HG03565 (cell line): ENCODE measurements at regions not wholly inside any gene's neighbourhood (a gene's known extent, or its start where the extent isn't known, plus 50 kb on each side); places are given as distances from the start of the nearest gene placed in this dataset.

Experiments used
- ATAC-seq: cut with Tn5 transposase; IDR thresholded peaks from one replicate; pipeline ENCODE4 v1.9.1; 2021; ENCODE audit warnings: mild to moderate bottlenecking, moderate library complexity; ENCODE audit not compliant: unreplicated experiment

DNA sequence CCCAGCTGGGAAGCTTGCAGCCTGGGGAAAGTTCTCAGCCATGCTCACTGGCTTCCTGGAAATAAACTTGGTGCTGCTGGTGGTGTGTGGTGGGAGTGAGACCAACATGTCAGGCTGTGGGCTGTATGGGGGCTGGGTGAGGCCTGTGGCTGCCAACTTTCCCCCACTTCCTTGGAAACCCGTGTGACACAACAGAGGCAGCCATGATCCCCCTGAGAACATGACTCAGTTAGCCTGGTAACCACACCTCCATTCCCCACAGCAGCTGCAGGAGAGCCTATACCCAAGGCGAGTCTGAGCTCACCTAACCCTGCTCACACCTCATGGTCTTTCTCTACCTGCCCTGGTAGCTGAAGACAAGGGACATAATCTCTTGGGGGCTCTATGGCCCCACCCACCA, 72.7 kb upstream of the RGMB start:
- no peak for ATAC-seq

DNA sequence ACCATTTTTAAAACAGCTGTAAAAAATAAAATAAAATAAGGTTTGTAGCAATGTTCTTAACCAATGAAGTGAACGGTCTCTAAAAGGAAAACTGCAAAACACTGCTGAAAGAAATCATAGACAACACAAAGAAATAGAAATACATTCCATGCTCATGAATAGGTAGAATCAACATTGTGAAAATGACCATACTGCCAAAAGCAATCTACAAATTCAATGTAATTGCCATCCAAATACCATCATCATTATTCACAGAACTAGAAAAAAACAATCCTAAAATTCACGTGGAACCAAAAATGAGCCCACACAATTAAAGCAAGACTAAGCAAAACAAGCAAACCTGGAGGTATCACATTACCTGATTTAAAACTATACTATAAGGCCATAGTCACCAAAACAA, 67.6 kb upstream of the RGMB start:
- no peak for ATAC-seq

DNA sequence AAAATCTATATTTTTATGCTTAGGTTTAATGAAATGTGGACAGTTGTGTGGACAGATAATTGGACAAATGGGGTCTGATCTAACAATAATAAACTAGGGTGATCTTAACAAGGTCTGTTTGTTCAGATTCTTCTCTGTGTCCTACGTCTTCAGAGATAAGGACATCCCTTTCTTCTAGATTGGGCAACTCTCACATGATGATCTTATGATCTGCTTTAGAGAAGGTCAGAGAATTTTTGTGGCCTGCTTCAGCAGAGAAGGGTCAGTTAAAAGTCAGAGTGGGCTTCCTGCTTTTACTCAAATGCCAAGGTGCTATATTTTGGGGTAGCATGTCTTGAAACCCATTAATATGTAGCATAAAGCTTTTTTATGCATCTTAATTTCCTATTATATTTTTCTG, 63.8 kb upstream of the RGMB start:
- no peak for ATAC-seq

DNA sequence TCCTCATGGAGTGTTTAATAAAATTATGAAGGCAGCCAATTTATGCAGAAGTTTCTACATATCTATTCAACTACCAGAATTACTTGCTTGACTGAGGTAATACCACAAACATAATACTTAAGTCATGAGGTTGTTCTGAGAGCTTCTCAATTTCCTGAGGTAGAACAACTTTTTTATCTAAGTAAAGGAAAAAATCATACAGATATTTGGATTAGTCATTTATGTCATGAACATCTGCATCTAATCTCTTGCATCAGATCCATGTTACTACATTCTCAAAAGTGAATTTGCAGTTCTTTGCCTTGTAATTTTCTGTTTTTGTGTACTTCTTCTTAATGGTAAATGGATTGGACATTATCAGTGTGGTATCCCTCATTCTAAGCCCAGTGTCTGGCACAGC, 60.4 kb upstream of the RGMB start:
- ATAC-seq: no peak

DNA sequence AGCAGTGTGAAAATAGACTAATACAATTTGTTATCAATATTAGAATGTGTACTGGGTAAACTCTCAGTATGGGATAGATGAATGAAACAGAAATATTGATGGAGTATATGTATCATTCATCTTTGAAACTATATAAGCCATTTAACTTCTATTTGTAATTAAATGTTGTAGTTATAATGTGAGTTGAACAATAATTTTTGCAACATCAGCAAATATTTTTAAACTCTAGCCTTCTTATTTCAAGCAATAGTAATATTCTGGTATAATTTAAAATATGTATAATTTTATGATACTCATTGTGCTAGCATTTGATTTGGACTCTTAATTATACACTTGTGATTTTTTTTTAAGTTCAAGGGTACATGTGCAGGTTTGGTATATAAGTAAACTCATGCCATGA, 59.6 kb upstream of the RGMB start:
- no peak for ATAC-seq

DNA sequence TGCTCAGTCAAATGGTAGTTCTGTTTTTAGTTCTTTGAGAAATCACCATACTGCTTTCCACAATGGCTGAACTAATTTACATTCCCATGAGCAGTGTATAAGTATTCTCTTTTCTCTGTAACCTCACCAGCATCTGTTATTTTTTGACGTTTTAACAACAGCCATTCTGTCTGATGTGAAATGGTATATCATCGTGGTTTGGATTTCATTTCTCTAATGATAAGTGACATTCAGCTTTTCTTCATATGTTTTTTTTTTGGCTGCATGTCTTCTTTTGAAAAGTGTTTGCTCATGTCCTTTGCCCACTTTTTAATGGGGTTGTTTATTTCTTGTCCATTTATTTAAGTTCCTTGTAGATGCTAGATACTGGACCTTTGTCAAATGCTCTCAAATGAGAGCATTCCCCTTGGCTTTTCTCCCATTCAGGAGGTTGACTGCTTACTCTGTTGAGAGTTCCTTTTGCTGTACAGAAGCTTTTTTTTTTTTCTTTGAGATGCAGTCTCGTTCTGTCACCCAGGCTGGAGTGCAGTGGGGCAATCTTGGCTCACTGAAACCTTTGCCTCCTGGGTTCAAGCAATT, 58.7 kb upstream of the RGMB start:
- ATAC-seq: no peak

DNA sequence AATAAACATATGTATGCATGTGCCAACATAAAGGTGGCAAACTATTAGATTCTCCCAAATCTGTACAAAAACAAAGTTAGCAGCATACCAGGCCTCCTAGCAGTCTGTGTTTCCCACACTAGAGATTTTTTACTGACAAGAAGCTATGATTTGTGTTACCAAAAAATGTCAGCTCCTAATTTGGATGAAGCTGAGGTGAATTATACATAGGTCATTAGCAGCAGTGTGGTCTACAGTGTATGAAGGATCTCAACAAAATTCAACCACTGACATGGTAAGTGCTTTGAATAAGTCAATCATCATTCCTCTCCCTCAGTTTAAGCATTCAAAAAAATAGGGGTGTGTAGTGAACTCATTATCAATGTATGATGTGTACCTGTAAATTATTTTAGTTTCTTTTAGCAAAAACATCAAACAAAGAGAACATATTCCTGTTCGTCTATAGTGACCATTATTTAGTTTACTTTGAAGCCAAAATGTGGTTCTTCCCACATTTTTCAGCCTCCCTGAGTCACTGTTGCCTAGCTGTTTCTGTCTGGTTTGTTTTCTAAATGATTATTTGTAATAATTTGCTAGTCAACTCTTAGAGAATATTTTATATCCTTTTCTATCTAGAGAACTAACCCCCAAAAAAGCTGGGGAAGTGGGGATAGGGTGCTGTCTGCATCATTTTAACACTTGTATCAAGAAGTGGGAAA, 52.1 kb upstream of the RGMB start:
- ATAC-seq: no peak

DNA sequence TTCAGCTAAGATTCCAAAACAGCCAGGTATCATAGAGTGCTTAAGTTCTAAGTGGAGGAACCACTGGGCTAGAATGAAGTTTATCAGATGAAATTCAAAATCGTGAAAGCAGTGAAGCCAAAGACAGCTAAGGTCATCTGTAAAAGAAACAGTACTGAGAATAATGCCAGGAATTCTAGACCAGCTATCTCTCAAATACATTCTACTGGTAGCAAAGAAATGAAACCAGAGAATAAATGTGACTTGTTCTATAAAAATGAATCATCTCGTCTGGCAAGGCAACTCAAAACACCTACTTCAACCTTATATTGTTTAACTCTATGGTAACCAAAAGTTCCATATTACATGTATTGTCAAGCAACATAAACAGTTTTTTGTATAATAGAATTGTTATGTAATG, 51.3 kb upstream of the RGMB start:
- no peak for ATAC-seq

DNA sequence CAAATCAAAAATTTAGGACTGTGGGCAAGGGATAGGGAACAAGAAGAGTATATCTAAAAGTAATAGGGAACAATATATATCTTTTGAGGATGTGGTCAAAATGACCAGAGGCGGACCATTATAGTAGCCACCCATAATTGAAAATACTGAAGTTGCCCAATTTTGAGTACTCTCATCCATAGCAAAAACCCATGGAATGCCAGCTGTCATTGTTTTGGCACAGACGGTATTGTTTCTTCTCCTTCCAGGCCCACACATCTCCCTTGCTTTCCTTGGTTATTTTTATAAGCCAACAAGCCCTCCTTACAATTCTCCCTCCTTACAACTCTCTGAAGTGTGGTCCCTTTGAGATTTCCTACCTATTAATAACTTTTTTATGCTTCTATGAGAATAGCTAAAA, 50.4 kb upstream of the RGMB start:
- no peak for ATAC-seq
